GM19043 (cell line): ENCODE measurements at regions not wholly inside any gene's neighbourhood (a gene's known extent, or its start where the extent isn't known, plus 50 kb on each side); places are given as distances from the start of the nearest gene placed in this dataset.
"Not testable (repeated sequence)": the region's sequence is repeated elsewhere in the genome, so short reads cannot be mapped to it uniquely, and the experiment has no call there.

ENCODE experiments used
- ATAC-seq: cut with Tn5 transposase; IDR thresholded peaks from one replicate; pipeline ENCODE4 v1.9.1; 2021; ENCODE audit warnings: low read depth; ENCODE audit not compliant: unreplicated experiment

DNA sequence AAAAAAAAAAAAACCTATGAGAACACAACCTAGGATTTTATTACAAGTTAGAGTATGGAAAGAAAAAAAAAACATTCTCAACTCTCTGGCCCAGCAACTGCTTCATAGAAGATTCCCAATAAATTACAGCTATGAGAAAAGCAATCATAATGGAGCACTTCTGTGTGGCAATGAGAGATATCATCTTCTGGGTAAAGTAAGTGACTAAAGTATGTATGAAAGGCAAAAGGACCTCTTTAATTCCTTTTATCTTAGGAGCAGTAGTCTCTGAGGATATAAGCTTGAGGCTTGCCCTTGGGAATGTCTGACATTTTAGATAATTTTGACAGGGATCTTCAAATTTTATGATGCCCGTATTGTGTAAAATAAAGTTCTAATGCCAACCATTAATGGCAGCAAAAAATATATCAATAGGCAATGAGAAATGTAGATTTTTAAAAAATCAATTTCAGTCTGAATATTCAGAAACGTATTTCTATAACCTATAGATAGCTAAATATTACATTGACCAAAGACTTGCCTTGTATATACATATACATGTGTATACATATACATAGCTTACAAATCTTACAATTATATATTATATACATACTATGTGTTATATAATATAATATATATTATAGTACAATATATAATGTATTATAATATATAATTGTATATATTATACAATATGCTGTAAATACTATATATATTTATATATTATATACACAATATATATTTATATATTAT is 823.9 kb upstream of the SLITRK1 start:
- ATAC-seq: no peak

GRCh38 chr13:84702174-84702573 is 819.9 kb upstream of the SLITRK1 start:
- ATAC-seq: no peak

DNA sequence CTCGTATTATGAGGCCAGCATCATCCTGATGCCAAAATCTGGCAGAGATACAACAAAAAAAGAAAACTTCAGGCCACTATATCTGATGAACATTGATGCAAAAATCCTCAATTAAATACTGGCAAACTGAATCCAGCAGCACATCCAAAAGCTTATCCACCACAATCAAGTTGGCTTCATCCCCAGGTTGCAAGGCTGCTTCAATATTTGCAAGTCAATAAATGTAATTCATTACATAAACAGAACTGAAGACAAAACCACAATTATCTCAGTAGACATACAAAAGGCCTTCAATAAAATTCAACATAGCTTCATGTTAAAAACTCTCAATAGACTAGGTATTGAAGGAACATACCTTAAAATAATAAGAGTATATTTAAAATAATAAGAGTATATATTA is 815.3 kb upstream of the SLITRK1 start:
- not testable (repeated sequence) for ATAC-seq

GRCh38 chr13:84686973-84687372 is 804.7 kb upstream of the SLITRK1 start:
- no peak for ATAC-seq

- no peak for ATAC-seq
These were observed 804.2 kb upstream of the SLITRK1 start for GRCh38 chr13:84686458-84686857.

DNA sequence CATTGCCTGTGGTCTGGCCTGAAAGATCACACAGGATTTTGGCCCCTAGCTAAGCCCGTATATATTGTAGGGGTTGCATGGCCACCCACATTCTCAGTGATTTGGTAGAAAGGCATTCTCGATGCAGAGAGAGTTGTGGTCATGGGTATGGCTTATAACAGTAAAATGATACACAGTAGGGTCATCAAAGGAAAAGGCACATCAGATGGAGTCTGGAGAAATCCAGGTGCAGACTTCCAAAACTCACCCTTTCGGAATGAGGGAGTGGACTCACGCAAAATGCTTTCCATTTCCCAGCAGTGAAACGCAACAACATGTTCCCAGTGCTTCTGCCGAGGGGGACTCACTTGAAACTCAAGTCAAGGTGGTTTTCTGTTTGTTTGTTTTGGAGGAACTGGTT is 802.5 kb upstream of the SLITRK1 start:
- ATAC-seq: no peak

- no peak for ATAC-seq
These were observed 801.9 kb upstream of the SLITRK1 start for GRCh38 chr13:84684048-84684662.

DNA sequence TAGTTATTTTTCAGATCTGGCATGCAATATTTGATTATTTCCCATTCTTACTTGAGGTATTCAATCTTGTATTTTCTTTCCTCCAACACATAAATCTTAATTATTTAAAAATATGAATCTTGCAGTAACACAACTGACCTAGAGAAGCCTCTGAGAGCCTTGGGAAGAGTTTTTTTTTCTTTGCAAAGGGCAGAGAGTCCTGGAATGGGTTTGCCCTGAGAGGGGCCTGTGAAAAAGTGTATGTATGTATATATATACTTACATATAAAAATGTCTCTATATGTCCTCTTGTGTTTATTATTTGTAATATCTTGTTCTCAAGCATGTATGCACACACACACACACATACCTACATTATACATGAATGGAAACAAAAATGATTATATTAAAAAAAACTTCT is 801.2 kb upstream of the SLITRK1 start:
- ATAC-seq: no peak

DNA sequence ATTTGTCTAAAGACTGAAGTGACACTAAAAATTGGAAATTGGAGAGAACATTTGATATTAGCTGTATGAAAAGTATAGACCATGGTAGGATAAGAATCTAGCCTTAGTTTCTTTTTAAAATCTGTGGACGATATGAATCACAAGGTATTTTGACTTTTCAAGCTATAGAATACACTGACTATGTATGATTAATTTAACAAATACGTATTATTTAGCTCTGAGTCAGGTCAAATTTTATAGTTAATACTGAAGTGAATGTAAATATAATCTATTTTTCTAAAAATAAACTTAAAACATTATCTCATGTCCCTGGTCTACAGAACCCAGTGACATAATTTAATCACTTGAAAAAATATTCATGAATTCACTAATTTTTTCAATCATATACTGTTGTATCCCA is 795.6 kb upstream of the SLITRK1 start:
- no peak for ATAC-seq

- ATAC-seq: no peak
These were observed 790.3 kb upstream of the SLITRK1 start for GRCh38 chr13:84672616-84673015.

GRCh38 chr13:84670245-84670644 is 788.0 kb upstream of the SLITRK1 start:
- no peak for ATAC-seq

GRCh38 chr13:84668637-84669036 is 786.4 kb upstream of the SLITRK1 start:
- no peak for ATAC-seq

- no peak for ATAC-seq
These were observed 780.2 kb upstream of the SLITRK1 start for GRCh38 chr13:84662491-84662890.

DNA sequence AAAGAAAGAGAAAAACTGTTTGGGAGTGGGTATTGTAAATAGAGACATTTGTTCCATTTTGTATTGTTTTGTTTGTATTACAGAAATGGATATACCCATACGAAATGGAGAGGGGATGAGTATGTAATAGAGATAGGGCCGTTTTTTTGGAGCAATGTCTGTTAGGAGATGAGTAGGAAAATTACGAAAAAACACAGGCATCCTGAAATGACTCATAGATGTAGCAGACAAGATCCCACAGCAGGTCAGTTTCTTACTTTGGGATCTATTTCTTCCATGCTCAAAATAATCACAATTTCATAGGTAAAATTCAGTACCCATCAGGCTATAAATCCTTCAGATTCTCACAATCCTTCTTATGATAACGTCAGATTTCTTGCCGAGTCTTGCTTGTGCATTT is 779.4 kb upstream of the SLITRK1 start:
- no peak for ATAC-seq

DNA sequence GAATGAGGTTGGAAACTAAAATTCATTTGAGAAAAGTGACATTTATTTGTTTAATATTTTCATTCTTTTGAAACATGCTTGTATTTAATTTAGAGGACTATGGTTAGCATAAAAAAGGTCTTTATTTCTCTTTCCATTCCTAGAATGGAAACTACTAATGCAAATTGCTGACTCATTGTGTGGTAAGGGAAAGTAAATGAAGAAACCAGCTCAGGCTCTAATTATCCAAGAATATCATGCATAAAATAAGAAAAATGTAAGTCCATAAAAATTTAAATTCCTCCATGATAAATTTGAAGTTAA is 777.0 kb upstream of the SLITRK1 start:
- ATAC-seq: no peak

- ATAC-seq: no peak
These were observed 776.5 kb upstream of the SLITRK1 start for GRCh38 chr13:84658491-84659358.

DNA sequence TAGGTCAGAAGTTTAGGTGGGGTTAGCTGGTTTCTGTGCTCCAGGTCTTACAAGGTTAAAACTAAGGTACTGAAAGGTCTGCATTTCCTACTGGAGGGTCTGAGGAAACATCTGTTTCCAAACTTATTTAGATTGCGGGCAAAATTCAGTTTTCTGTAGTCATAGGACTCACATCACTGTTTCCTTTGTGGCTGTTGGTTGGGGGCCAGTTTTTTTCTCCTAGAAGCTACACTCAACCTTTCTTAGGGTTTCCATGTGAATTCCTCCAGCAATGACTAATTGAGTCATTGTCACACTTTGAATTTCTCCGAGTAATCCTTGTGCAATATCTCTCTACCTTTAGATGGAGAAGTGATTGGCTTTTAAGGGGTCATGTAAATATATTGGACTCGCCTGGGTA is 773.4 kb upstream of the SLITRK1 start:
- ATAC-seq: no peak

- ATAC-seq: no peak
These were observed 772.5 kb upstream of the SLITRK1 start for GRCh38 chr13:84654654-84655275.

DNA sequence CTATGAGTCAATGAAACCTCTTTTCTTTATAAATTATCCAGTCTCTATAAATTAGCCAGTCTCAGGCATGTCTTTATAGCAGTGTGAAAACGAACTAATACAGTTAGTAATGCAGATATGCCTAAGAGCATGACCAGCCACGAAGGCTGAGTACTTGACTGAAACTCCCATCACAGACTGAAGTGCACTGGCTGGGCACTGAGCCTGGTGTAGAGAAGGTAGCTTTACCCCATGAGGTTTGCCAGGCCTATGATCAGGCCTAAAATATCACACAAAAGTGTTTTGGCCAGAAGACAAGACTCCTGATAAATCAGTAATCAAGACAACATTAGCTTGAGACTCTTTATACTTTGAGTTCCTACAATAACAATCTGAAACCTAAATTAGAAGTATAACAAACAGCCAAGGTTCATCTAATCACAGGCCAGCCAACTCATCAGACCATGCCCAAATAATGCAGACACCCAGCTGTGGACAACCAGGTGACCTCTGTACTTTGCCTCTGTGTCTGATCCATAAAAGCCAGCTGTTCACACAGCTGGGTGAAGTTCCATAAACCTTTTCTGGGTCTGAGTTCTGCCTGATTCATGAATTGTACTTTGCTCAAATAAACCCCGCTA is 771.8 kb upstream of the SLITRK1 start:
- no peak for ATAC-seq

GRCh38 chr13:84651705-84652104 is 769.4 kb upstream of the SLITRK1 start:
- no peak for ATAC-seq

DNA sequence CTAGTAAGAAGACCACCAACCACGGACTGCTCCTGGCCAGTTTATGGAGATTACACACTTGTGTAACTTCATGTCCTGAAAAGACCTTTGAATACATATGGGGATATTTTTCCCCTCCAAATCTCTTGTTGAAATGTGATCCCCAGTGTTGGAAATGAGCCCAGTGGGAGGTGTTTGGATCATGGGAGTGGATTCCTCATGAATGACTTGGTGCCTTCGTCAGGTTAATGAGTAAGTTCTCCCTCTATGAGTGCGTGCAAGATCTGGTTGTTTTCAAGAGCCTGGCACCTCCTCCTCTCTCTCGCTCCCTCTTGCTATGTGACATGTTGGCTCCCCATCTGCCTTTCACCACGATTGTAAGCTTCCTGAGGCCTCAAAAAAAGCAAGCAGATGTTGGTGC is 769.0 kb upstream of the SLITRK1 start:
- no peak for ATAC-seq
